UCSD-AML1 (cell line): ENCODE measurements at regions not wholly inside any gene's neighbourhood (a gene's known extent, or its start where the extent isn't known, plus 50 kb on each side); places are given as distances from the start of the nearest gene placed in this dataset.
A peak's percentile ranks its signal among the peaks of the same experiment; 100 is the strongest.

Source experiments
- DNase-seq: peaks from one replicate; lab custom pipeline; 2025; ENCODE audit not compliant: unreplicated experiment; lab: John Stamatoyannopoulos, UW

DNA sequence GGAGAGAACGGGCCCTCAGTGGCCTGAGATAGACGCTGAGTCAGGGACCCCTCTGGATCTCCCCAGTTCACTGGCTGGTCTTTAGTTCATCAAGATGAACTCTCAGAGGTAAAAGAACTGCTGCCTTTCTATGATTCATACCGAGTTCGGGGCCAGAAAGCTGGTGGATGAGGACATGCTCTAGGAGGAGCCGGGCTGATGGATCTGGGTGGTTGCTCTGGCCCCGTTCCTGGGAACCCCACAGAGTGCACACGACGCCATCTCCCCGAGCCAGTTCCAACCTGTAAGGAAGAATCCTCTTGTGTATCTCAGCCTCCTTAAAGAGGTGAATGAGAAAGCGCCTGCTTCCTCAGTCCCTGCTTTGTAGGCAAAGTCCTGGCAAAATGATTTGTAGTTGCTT lies 142.6 kb upstream of the PDE10A start:
- DNase-seq, result no peak

DNA sequence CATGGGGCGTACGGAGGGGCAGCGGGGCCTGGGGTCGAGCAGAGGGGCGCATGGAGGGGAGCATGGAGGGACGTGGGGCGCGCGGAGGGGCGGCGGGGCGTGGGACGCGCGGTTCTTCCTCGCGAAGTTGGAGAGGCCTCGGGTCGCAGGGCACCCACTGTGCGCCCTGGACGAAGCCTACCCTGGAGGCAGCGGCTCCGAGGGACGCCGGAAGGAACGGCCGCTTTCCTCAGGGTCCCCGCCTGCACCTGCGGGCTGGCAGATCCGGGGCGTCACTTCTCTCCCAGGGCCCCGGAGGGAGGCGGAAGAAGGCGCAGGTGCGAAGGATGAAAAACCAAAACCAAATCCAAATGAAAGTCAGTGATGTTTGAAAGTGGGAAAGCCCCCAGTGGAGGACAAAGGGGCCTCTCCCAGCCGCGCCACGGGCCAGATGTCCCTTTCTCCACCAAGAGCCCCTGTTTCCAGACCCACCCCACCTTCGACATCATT lies 142.1 kb upstream of the PDE10A start:
- DNase-seq, result no peak

DNA sequence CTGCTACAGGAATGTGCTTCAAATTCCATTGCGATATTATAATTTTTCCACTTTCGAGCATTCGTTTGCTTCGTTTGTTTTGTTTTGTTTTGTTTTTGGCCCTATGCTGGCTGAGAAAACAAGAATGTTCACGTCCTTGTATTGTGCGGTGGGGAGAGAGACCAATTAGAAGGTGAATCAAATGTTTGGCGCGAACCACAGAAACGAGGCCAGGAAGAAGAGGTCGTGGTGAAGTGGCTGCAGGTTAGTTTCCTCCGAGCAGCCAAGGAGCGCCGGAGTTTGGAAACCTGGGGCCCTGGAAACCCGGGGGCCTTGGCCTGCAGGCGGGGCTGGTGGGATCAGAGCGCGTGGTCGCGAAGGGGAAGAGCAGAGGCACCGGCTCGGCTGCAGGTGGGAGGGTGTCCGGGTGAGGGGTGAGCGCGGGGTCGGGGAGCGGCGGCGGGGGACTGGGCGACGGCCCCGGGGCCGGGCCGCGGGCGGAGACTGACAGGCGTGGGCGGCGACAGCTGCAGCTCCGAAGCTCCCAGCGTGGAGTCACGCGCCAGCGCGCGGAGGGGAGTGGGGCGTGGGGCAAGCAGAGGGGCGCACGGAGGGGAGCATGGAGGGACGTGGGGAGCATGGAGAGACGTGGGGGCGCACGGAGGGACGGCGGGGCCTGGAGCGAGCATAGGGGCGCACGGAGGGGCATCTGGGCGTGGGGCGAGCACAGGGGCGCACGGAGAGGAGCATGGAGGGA lies 141.5 kb upstream of the PDE10A start:
- DNase-seq, result no peak

DNA sequence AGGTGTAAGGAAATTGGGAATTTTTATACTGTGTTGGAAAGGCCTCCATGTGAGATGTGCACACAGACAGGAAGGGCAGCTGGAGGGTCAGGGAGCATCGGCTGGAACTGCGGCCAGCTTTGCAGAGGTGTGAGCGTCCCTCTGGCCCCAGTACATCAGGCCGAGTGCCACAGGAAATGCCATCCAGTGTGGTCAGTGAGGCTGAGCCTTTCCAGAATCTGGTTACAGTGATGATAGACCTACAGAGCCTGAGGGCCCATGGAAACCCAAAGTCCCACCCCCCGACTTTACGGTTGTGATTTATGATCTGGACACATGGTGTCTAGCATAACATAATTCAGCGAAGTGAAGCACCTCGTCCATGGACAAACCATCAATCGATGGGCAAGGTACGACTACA lies 137.3 kb upstream of the PDE10A start:
- no peak for DNase-seq

DNA sequence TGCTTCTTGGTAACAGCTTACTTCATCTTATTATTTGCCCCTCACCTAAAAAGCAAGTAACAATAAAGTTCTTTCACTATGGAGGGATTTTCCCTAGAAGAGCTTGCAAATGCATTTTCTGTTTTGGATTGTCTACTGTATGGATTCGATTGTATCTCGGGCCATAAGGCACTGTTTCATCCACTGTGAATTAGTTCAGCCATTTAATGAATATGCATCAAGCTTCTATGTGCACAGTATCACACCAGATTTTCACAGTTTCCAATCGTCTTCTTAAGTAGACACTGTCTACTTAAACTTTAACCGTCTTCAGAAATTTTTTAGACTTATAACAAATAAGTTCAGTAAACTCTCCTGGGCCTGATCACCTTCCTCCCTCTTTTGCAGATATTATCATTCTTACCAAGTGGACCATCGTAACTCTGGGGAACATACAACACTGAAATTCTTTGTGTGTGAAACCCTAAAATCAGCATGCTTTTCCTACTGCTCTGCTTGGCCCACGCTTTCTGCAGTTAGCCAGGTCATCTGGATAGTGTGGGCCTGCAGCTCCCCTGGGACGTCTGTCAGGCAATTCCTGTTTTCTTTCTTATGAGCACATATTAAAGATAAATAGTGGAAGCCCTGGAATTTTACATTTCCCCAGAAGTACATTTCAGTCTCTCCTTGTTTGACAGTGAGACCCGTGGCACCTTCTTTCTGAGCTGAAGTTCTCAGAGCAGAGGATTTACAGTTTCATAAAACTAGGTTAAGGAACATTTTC lies 136.5 kb upstream of the PDE10A start:
- no peak for DNase-seq

DNA sequence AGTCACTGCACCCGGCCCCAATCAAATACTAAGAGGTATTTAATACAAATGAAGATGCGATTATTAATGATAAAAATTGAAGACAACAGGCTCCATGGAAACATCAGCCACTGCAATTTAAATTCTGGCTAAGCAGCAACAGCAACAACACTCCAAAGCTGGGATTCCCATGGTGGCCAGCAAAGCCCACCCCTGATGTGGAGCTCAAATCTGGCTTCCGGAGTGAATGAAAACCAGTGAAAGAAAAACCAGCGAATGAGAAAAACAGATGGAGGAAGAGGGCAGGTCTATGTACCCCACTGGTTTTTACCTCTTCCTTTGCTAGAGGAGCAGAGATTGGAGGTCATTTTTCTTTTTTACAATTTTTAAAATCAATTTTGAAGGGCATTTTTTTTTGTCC lies 135.9 kb upstream of the PDE10A start:
- DNase-seq, result no peak

DNA sequence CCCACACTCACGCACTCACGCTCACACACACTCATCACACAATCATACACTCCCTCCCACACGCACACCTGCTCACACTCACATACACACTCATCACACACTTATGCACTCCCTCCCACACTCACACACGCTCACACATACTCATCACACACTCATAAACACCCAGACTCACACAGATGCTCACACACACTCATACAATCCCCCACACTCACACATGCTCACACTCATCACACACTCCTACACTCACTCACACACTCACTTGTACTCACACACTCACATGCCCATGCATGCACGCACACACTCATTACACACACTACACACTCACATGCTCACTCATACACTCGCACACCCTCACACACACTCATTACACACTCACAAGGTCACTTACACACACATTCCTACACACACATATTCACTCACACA lies 131.1 kb upstream of the PDE10A start:
- DNase-seq, result no peak

DNA sequence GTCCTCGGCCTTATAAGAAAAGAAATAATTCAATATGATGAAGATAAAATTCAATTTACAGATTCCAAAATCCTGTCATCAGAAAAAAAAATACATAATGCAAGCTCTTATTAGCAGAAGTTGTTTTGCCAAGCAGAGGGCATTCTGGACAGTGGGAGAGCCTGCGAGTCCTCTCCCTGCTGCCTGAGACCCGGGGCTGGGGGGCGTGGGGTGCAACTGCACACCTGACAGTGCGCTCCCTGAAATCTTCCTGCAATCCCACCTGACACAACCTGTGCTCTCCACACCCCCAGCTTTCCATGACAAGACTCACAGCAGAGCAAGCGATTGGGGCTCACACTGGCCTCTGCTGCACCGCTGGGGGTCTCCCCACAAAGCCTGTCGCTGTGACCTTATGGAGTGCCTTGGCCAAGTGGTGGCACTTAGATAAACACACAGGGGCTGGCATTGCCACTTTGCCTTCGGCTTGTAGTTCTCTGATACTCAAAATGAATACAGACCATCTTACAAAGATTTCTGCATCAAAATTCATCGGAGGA lies 130.3 kb upstream of the PDE10A start:
- no peak for DNase-seq

DNA sequence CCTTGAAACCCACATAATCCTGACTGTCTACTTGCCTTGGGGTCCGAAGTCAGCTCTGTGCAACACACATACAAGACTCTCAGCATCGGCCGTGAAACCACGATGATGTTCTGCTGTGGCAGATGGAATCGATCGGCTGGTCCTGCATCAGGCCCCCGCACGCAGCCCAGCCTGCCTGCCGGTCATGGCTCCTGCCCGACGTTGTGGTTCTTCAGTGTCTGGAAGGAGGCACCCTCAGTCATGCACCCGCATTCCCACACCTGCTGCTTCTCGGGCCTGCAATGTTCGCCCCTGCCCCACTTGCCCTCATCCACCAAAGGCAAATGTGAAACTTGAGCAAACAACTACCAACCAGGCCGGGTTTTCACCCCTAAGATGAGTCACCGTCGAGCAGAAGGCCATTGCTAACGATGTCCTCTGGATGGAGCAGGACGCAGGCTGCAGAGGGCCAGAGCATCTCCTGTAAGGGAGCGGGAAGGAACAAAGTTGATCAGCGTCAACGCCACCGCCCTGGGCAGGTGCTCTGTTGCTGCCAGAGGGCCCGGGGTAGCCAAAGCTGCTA lies 128.9 kb upstream of the PDE10A start:
- no peak for DNase-seq

DNA sequence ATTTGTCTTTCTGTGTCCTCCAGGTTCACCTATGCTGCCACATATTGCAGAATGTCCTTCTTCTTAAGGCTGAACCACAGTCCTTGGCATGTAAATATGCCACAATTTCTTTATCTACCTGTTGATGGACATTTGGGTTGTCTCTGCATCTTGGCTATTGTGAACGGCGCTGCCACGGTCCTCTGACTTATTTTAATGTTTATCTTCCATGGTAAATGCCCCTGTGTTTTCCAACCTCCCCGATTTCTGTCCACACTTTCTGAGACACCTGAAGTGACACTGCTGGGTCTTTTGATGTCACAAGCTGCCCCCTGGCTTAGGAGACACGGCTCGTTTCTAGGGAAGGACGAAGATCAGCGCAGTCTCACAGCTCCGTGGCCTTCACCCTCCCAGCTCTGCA lies 128.3 kb upstream of the PDE10A start:
- DNase-seq, result no peak

DNA sequence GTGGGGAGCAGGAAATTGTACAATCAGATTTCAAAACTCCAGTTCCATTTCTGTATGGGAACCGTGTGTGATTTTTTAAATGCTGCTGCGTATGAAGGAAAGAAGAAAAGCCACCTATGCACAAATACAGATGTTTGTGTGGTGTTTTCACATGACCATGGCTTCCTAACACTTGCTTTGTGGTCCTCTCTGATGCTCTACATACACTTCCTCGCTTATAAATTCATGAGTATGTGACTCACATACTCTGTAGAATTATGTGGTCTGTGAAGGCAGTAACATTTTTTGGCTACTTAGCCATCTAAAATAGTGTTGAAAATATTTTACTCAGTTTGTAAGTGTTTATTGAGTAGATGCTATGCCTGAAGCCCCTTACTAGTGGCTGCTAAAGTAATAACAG lies 119.8 kb upstream of the PDE10A start:
- DNase-seq, result no peak

DNA sequence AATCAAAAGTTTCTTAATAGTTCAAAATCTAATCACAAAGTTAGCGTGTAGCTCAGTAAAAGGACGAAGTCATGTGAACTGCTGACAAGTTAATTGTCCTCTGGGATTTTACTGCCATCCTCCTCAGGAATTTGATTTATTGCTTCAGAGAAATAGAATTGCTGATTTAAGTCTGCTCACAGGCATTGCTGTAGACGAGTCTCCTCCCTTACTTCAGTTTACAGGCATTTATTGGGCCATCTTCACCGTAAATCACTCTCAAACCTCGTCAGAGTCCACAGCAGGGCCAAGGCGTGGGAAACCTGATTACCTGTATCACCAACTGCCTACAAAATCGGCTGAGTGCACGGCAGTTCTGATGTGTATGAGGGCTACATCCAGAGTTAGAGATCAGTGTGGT lies 119.1 kb upstream of the PDE10A start:
- no peak for DNase-seq

DNA sequence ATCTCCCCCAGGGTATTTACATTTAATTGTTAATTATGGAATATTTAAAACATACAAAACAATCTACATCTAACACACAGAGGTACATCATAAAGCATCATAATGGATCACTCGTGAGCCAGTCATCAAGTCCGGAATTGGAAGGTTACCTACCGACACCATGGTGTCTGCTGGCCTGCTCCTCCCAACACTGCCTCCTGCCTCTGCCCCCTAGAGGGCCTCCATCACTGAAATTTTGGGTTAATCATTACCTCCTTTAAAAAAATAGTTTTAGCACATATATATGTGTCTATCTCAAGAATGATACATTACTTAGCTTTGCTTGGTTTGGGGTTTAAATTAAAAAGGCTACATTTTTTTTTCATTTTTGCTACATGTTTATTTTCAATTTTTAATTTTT lies 114.6 kb upstream of the PDE10A start:
- DNase-seq, result peak; percentile 15

DNA sequence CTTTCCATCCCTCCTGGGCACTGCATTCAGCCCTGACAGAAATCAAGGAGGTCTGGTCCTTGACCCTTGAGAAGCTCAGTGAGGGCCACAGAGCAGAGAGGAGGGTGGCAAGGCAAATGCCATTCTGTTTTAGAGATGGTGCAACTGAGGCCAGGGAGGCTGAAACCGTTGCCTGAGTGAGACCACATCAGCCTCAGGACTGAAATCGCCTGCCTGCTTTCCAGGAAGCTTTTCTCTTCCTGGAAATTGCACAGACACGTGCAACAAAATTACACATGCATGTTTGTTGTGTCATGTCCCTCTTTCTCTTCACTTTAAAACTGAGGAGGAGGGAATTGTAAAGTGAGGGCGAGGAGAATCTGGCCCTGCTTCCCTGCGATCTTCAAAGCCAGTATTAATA lies 113.7 kb upstream of the PDE10A start:
- peak; percentile 37 for DNase-seq

DNA sequence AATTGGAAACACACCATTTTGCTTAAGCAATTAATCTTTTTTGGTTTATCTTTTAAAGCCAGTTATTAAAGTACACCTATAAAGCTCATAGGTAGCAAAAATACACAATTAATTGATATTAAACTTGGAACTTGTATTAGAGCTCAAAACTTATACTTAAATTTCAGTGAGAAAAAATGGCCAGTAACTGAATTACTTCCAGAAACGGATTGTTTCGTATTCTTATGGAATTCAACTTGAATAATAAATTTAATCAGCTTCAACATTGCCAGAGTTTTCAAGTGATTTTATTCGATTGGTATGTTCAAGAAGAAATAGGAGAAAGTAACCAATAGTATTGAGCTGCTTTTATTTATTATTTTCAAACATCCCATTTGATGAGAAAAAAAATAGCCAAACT lies 112.7 kb upstream of the PDE10A start:
- no peak for DNase-seq

DNA sequence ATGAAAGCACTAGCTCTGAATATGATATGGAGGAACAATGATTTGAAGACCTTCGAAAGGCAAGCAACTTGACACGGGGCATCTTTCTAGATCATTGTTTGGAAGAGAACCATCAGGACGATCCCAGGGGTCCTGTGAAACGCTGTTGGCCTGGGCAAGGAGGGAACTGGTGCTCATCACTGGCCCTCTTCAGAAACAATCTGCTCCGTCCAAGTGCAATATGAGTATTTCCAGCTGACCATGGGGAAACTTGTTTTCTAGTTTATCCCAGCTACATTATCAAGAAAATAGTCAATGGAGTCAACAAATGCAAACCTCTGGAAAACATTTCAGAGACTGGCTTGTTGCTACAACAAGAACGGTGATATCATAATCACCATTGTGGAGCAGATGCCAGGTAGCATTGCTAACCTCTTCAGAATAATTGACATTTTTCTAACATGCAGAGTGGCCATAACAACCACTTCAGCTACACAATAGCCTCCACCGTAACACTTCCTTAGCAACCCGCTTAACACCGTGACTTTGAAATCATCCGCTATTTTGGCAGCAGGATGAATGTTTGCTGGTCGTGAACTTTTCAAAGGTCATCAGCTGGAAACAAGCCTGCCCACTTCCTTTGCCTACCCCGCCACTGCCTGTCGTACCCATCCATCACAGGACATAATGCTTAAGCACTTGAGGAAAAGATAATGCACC lies 112.0 kb upstream of the PDE10A start:
- peak; percentile 75 for DNase-seq

DNA sequence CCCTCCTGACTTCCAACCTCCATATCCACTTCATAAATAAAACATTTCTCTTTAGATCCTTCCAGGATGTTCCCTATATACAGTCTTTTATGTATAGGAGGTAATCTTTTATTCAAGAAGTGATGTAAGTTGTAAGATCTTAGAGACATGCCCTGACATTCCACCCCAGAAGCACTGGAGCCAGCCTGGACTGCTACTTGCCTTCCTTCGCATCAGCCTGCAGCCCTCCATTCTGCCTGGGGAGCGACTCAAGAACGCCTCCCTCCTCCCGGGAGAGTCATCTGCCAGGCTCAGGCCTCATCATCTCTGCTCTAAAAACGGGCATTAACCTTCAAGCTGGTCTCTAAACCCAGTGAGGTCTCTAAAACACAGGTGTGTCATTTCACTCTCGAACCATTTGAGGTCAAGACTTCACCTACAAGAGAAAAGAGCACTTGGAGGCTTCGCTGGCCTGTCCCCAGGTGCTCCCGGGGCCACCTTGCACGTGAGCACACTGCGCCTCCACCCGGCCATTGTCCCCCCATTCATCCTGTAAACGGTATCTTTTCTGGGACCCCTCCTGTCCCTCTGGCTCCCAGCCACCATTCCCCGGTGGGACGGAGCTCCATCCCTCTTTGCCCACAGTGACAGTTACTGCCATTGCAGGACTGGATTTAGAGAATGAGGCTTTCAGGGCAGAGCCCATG lies 107.5 kb upstream of the PDE10A start:
- no peak for DNase-seq

DNA sequence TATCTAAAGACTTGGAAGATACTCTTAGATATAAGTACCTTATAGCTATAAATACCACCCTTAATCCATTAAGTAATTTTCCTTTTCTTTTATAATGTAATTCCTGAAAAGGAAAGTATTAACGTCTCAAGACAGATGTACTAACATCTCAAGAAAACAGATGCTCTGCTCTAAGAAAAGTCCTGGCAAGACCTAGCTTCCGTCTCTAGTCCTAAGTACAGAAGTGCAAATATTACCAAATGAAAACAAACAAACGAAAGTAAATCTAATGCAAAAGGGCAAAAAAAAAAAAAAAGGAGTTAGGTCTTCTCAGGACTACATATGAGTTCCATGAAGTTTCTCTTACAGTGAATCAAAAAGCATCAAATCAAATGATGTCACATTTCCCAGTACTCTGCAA lies 106.8 kb upstream of the PDE10A start:
- DNase-seq, result no peak

DNA sequence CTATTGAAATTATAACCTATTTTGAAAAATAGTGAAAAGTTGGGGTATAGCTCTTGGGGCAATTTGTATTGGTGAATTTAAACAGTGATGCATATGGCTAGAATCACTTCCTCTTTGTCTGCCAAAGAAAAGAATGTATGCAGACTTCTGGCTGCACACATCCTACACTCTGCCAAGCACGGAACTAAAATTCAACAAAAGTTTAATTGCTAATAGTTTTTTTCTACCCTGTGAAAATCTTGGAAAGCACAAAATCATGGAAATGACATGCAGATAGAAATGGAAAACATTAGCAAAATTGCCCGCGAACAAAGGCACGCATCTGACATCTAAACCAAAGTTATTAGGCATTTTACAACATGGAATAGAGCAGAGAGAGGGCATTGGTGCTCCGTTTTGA lies 106.4 kb upstream of the PDE10A start:
- no peak for DNase-seq

DNA sequence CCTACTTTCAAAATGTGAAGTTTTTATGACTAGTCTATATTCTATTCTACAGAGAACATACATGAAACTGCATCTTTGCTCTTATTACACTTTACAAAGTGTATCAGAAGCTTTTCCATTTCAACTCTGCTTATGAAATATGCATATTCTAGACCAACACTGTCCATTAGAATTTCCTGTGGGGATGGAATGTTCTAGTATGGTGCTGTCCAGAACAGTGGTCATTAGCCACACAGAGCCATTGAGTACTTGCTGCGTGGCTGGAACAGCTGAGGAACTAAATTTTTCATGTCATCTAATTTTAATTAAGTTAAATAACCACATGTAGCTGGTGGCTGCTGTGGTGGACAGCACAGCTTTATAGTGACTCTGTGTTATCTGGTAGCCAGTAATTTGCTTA lies 105.9 kb upstream of the PDE10A start:
- no peak for DNase-seq

DNA sequence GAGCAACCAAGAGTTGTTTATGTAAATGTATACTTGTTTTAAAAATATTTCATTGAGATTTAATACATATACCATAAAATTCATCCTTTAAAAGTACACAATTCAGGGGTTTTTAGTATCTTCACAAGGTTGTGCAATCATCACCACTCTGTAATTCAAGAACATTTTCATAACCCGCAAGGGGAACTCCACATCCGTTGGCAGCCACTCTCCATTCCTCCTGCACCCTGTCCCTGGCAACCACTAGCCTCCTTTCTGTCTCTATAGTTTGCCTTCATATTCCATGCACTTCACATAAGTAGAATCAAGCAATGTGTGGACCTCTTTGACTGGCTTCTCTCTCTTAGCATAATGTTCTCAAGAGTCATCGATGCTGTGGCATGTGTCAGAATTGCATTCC lies 104.2 kb upstream of the PDE10A start:
- DNase-seq, result peak; percentile 14
